ENCODE measurements at regions not wholly inside any gene's neighbourhood (a gene's known extent, or its start where the extent isn't known, plus 50 kb on each side); places are given as distances from the start of the nearest gene placed in this dataset.

GRCh38 chrX:9367421-9367820 lies 97.4 kb upstream of the TBL1X start:
- TF ChIP-seq HOXD13 (CRISPR knock-in tag; IDR thresholded peaks at IDR 0.05; ENCODE audit: borderline replicate concordance) (no peak), CTCF (tag by site-specific recombination; IDR thresholded peaks at IDR 0.05) (no peak), ZNF623 (tag by site-specific recombination; IDR thresholded peaks at IDR 0.05) (no peak), ZNF529 (tag by site-specific recombination; IDR thresholded peaks at IDR 0.05; ENCODE audit: insufficient replicate concordance) (no peak), ZNF311 (tag by site-specific recombination; IDR thresholded peaks at IDR 0.05; ENCODE audit: borderline replicate concordance) (no peak), ZBTB49 (tag by site-specific recombination; IDR thresholded peaks at IDR 0.05; ENCODE audit: low read depth) (no peak), ZNF324 (tag by site-specific recombination; IDR thresholded peaks at IDR 0.05) (no peak)
